ENCODE measurements at regions not wholly inside any gene's neighbourhood (a gene's known extent, or its start where the extent isn't known, plus 50 kb on each side); places are given as distances from the start of the nearest gene placed in this dataset.

GRCh38 chr4:177696438-177696966 lies 254.3 kb upstream of the AGA start:
- DNase-seq (ENCODE audit: low read depth) = no peak

GRCh38 chr4:177699365-177700213 lies 257.4 kb upstream of the AGA start:
- no peak for DNase-seq (ENCODE audit: low read depth)

GRCh38 chr4:177706916-177707315 lies 264.7 kb upstream of the AGA start:
- DNase-seq (ENCODE audit: low read depth) = no peak

- no peak for DNase-seq (ENCODE audit: low read depth)
Measured at GRCh38 chr4:177713454-177713853, 271.2 kb upstream of the AGA start.

- no peak for DNase-seq (ENCODE audit: low read depth)
Measured at GRCh38 chr4:177717407-177717806, 275.2 kb upstream of the AGA start.

- DNase-seq (ENCODE audit: low read depth) = no peak
Measured at GRCh38 chr4:177718514-177718913, 276.3 kb upstream of the AGA start.

GRCh38 chr4:177726111-177726510 lies 283.9 kb upstream of the AGA start:
- DNase-seq (ENCODE audit: low read depth) = no peak

- no peak for DNase-seq (ENCODE audit: low read depth)
Measured at GRCh38 chr4:177728361-177729152, 286.3 kb upstream of the AGA start.

GRCh38 chr4:177729681-177730080 lies 287.4 kb upstream of the AGA start:
- DNase-seq (ENCODE audit: low read depth) = no peak

GRCh38 chr4:177737387-177737940 lies 295.2 kb upstream of the AGA start:
- DNase-seq (ENCODE audit: low read depth) = no peak

GRCh38 chr4:177740563-177740962 lies 298.3 kb upstream of the AGA start:
- no peak for DNase-seq (ENCODE audit: low read depth)

GRCh38 chr4:177759729-177760128 lies 317.5 kb upstream of the AGA start:
- DNase-seq (ENCODE audit: low read depth) = no peak

- no peak for DNase-seq (ENCODE audit: low read depth)
Measured at GRCh38 chr4:177761692-177762091, 319.5 kb upstream of the AGA start.

GRCh38 chr4:177769155-177769554 lies 326.9 kb upstream of the AGA start:
- DNase-seq (ENCODE audit: low read depth) = no peak

- no peak for DNase-seq (ENCODE audit: low read depth)
Measured at GRCh38 chr4:177770776-177771175, 328.5 kb upstream of the AGA start.

- no peak for DNase-seq (ENCODE audit: low read depth)
Measured at GRCh38 chr4:177771645-177772044, 329.4 kb upstream of the AGA start.

GRCh38 chr4:177778623-177779022 lies 336.4 kb upstream of the AGA start:
- DNase-seq (ENCODE audit: low read depth) = no peak

- DNase-seq (ENCODE audit: low read depth) = no peak
Measured at GRCh38 chr4:177785000-177785399, 342.8 kb upstream of the AGA start.

GRCh38 chr4:177789610-177790009 lies 347.4 kb upstream of the AGA start:
- no peak for DNase-seq (ENCODE audit: low read depth)

GRCh38 chr4:177791188-177791587 lies 349.0 kb upstream of the AGA start:
- no peak for DNase-seq (ENCODE audit: low read depth)

- DNase-seq (ENCODE audit: low read depth) = no peak
Measured at GRCh38 chr4:177796841-177797240, 354.6 kb upstream of the AGA start.

GRCh38 chr4:177798161-177798560 lies 355.9 kb upstream of the AGA start:
- no peak for DNase-seq (ENCODE audit: low read depth)

- DNase-seq (ENCODE audit: low read depth) = no peak
Measured at GRCh38 chr4:177802162-177802561, 359.9 kb upstream of the AGA start.
